IPS DF 4.7 (cell line): ENCODE measurements at regions not wholly inside any gene's neighbourhood (a gene's known extent, or its start where the extent isn't known, plus 50 kb on each side); places are given as distances from the start of the nearest gene placed in this dataset.
A peak's percentile ranks its signal among the peaks of the same experiment; 100 is the strongest.
"Not testable (repeated sequence)": the region's sequence is repeated elsewhere in the genome, so short reads cannot be mapped to it uniquely, and the experiment has no call there.

Experiments used
- DNase-seq: peaks from one replicate; pipeline ENCODE4 v3.0.0-alpha.2; 2013; ENCODE audit warnings: low spot score; ENCODE audit errors: extremely low read depth

GRCh38 chr2:225254363-225254762 lies 145.1 kb upstream of the NYAP2 start:
- DNase-seq = no peak

DNA sequence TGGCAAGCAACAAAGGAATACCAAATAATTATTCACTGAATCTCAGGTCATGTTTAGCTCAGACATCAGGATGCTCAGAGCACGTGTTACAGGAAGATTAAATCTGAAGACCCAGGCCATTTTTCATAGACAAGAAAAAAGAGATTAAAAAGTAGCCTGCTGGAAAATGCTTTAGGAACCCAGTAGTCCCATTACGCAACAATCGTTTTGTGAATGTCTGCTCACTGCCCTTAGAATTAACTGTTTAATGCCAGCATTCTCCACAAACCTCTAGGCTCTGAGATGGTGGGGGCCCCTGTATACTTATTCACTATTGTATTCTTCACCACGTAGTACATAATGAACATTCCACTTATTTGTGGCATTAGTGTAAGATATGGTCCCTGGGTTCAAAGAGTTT lies 154.6 kb upstream of the NYAP2 start:
- no peak for DNase-seq

DNA sequence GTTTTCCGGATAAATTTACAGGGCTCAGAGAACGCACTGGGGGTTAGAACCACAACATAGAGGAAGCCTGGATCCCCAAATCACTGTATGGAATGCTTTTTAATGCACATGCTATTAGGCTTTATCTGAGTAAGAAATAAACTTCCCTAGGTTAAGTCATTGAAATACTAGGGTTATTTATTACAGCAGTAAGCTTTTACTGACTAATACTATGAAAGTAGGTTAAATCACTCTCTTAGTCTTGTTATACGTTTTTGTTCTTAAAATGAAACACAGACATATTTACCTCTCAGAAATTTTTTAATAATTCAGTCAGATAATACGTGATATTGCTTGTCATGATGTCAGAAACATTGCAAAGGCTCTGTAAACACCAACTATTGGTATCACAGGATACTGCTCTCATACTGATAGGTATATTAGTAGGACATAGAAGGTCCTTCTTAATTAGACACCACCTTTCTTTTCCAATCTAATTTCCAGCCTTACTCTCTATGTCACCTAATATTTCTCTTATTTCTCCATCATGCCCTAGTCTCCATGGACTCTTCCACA lies 162.7 kb upstream of the NYAP2 start:
- DNase-seq = no peak

GRCh38 chr2:225233234-225233633 lies 166.3 kb upstream of the NYAP2 start:
- no peak for DNase-seq

DNA sequence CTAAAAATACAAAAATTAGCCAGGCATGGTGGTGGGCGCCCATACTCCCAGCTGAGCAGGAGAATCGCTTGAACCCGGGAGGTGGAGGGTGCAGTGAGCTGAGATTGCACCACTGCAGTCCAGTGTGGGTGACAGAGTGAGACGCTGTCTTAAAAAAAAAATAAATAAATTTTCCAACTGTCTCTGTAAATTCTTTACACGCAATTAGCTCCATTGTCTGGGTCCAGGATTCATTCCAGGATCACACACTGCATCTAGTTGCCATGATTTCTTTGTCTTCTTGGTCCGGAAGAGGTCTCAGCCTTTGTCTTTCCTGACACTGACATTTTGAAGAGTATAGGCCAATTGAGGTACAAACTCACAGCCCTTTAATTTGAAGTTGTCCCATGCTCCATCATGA lies 167.6 kb upstream of the NYAP2 start:
- DNase-seq = no peak

- DNase-seq = not testable (repeated sequence)
Measured at GRCh38 chr2:225229346-225229745, 170.2 kb upstream of the NYAP2 start.

DNA sequence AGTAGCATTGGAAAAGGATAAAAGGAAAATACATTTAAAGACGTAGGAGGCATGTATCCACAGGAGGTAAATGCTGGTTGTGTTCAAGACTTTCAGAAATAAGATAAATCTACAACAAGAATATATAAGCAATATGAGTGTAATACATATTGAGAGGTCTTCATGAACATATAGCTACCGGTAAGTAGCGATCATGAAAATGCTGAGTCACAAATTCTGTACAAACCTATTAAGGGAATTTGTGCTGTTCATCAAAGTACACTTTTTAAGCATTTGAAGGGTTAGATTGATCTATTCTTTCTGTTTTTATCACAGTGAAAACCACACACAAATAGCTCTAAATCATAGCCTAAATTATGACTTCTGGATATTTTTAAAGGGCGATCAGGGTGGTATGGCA lies 173.1 kb upstream of the NYAP2 start:
- DNase-seq = no peak

DNA sequence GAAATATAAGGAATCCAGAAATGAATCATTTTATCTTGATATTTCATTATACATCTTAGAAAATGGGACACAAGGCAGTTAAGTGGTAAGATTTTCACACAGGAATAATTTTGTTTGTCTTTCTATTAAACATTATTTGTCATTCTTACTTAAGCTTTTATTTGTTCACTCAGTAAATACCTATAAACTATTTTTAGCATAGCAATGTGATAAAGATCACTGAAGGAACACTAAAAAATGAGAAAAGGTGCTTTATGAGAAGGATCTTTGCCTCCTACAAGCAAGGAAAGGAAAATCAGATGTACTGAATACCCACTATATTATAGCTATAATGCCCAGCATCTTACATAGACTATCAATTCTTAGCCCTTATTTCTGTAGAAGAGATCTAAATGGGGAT lies 176.2 kb upstream of the NYAP2 start:
- no peak for DNase-seq

DNA sequence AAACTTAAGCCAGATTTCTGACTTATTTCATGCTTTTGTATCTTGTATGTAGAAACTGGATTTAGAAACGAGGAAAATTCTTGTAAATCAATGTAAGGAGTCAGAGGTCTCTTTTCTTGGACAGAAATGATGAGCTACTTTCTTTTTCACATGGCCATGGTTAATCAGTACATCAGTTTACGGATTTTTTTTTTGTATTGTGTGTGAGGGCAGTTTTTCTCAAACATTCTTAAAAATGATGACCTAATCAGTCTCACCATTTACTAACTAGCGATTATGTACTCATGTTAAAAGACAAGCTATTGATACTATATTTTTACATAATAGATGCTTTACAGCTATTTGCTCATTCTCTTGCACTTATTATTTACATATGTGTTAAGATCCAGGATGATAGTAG lies 165.2 kb upstream of the DOCK10 start:
- DNase-seq = no peak

DNA sequence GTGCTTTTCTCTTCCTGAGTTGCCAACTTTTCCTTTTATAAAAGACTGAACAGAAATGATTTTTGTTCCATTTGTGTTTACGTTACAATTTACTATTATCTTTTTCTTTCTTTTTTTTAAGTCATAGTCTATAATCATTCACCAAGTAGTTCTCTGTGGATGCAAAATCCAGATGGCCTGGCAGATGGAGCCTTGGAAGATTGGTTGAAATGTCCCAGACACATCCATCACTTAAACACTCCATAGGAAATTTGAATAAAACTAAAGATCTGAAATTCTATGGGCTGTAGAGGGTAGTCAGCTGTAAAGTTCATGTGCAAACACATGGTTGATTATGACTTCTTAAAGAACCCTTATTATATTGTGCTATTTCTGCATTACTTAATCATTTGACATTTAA lies 164.8 kb upstream of the DOCK10 start:
- no peak for DNase-seq

DNA sequence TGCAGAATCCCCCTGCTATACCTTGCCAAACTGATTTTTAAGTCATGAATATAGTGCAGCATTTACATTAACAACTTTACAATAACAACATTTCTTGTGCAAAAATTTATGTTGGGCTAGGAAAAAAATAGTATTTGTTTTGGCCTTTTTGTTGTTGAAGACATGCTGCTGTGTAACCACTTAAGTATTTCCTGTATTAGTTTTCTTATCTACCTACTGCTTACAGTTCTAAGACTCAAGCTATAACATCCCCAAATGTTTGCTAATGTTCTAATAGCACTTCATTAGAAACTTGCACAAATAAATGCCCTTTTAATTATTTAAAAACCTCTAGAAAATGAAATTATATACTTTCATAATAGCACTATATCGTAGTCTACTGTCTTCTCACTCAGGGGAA lies 154.3 kb upstream of the DOCK10 start:
- DNase-seq = no peak

- no peak for DNase-seq
Measured at GRCh38 chr2:225192869-225193268, 150.6 kb upstream of the DOCK10 start.

DNA sequence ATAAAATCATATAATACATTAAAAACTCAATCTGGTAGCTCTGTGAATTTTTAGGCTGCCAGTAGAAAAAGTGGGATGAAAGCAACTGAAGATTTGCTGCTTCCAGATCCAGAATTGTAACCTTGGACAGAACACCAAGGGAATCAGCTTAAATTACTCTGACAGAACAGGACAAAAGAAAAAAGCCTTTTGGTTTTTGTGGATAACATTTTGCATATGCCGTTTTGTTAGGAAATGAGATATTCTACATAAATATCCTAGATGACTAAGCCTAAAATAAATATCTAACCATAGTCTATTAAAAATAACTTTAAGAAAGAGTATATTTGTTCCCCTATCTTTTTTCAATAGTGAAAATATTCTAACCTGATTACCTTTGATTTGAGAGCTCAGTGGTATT lies 148.7 kb upstream of the DOCK10 start:
- DNase-seq = no peak

DNA sequence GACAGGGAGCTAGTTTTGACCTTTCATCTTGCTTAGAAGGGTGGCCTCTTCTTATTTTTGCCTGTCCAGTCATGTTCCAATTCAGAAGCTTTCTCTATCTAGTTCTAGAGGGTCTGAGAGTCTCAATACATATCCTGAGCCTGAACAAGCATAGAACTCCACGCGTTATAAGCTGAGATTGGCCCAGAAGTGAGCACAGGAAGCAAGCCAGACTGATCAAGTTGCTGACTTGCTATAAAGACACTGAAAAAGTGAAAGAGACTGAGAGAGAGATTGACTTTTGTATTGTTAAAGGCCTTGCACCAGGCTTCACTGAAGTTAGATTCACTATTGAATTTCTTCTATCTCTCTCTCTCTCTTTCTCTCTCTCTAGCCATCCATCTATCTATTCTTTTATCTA lies 142.7 kb upstream of the DOCK10 start:
- DNase-seq = no peak

DNA sequence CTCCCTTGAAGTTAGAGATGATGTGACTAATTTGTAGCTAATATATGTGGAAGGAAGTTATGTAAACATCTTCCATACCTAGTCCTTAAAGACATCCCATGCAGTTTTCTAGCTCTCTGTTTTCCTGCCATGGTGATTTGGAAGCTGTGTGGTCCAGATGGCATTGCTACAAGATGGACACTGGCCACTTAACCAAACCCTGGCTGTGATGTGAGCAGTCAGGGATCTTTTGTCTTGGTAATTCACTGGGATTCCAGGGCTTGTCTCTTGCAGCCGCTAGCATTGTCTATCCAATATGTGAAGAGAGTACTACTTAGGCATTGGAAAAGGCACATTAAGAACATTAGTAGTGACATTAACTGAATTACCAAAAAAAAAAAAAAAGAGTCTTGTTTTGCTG lies 139.9 kb upstream of the DOCK10 start:
- peak; percentile 56 for DNase-seq

GRCh38 chr2:225177098-225177497 lies 134.8 kb upstream of the DOCK10 start:
- DNase-seq = no peak

- DNase-seq = no peak
Measured at GRCh38 chr2:225173909-225174308, 131.6 kb upstream of the DOCK10 start.

GRCh38 chr2:225171350-225171749 lies 129.1 kb upstream of the DOCK10 start:
- DNase-seq = no peak

DNA sequence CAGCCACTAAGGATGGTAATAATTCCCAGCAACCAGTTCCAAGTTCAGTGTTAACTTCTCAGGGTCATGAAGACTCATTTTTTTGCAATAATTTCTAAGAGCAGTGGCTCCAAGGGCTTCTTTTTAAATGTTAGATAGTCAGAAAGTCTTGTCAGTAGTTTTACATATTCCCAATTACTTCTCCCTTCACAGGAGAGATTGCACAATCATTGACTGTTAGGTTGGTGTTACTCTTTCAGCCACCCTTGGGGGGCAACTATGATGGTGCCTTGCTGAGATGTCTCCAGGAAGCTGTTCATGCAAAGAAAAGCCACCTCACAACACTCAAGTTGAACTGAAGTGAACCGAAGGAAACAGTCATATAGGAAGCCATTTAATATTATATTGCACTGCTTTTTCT lies 127.9 kb upstream of the DOCK10 start:
- no peak for DNase-seq

DNA sequence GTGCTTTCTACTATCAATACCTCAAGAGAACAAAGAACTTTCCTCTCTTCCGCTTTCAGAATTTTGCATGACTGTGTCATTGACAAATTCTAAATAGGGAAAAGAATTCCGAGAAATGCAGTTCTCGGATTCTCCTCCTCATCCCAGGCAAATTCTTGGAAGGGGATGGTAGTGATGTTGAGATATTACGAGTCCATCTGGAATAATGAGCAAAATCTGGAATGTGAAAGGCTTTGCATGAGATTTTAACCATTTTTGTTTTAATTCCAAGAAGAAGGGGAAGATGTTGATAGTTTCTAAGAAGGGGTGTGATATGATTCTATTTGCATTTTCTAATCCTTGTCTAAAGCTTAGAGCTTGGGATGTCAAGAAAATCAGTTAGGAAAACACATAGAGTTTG lies 127.1 kb upstream of the DOCK10 start:
- no peak for DNase-seq

DNA sequence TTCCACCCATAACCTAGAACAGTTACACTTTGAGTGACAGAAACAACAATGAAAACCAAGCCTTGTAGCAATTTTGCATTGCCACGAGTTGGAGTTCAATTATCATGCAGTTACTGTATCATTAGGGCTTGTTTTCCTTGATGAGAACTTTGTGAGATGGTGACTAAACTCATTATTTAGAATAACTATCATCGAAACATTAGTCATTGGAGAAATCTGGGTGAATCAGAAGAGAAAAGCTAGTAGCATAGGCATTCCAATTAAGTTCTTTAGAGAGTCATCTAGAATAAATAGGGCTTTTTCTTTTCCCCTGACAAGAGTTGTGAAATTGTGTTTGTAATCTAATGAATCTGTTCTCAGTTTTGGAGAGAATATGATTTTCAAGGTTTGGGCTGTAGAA lies 122.8 kb upstream of the DOCK10 start:
- DNase-seq = no peak

GRCh38 chr2:225164401-225165050 lies 122.3 kb upstream of the DOCK10 start:
- no peak for DNase-seq

- no peak for DNase-seq
Measured at GRCh38 chr2:225158360-225158759, 116.1 kb upstream of the DOCK10 start.
